HCT116 (cell line): ENCODE measurements at regions not wholly inside any gene's neighbourhood (a gene's known extent, or its start where the extent isn't known, plus 50 kb on each side); places are given as distances from the start of the nearest gene placed in this dataset.

Source experiments
- ATAC-seq: fragments of 200-7000 bp; cut with Tn5 transposase; 2 replicates; pipeline ENCODE4 v1.9.1; 2020; ENCODE audit warnings: mild to moderate bottlenecking, moderate library complexity
- BruUV-seq: library from RNA; stranded (reverse); fragments of 400-500 nt; replicated peaks from 2 replicates; lab custom pipeline; 2021; lab: Mats Ljungman, UMichigan
- CTCF ChIA-PET: fragments of 300-600 bp; sonication (Branson Sonifier 250); formaldehyde crosslinking; loops from one replicate; lab custom pipeline; 2021; ENCODE audit warnings: antibody characterized with exemption; lab: Charles Lee
- POLR2A ChIA-PET: fragments of 300-600, 350-600 bp; sonication (Branson Sonifier 250); formaldehyde crosslinking; loops from one replicate; lab custom pipeline; 2021; ENCODE audit warnings: antibody characterized with exemption; lab: Charles Lee
- RAD21 ChIA-PET, 2 experiments: fragments of 300-600 bp; sonication (Branson Sonifier 250); formaldehyde crosslinking; loops; one replicate each; lab custom pipeline; 2023; ENCODE audit warnings: low total read pairs in 2 of 2; ENCODE audit not compliant: uncharacterized antibody in 2 of 2, unreplicated experiment in 2 of 2, low non-redundant PET in 1 of 2; lab: Charles Lee
- DNase-seq: peaks from one replicate; pipeline ENCODE4 v3.0.0-alpha.2; 2010; ENCODE audit warnings: low read depth, low spot score
- H2AFZ ChIP-seq: fragments of 200-600 bp; shearing (Covaris generic), sonication (generic); 2 replicates; pipeline ENCODE4 v1.6.1; 2017; ENCODE audit warnings: low read depth, mixed run types, mixed read lengths, antibody characterized with exemption, low read length; ENCODE audit not compliant: poor library complexity, severe bottlenecking
- H3K27ac ChIP-seq: 2 replicates; pipeline ENCODE4 v1.5.1; 2012; ENCODE audit warnings: low read depth, low read length
- H3K27me3 ChIP-seq: fragments of 200-600 bp; sonication (generic); 2 replicates; pipeline ENCODE4 v1.6.1; 2016; ENCODE audit warnings: mixed run types, low read length, mixed read lengths; ENCODE audit not compliant: insufficient read depth
- H3K36me3 ChIP-seq, 2 experiments: fragments of 200-500 bp in 1 of 2; fragments of 200-600 bp in 1 of 2; sonication (Bioruptor generic) in 1 of 2; sonication (generic) in 1 of 2; 2 replicates each; pipeline versions ENCODE4 v1.5.1 to v1.6.1; 2014 to 2016; ENCODE audit warnings: low read length in 2 of 2, inconsistent platforms in 1 of 2, mixed read lengths in 1 of 2, mixed run types in 1 of 2; ENCODE audit not compliant: insufficient read depth in 2 of 2, control insufficient read depth in 1 of 2
- H3K4me1 ChIP-seq, 2 experiments: fragments of 200-600 bp in 1 of 2; sonication (generic) in 1 of 2; 2 replicates each; pipeline versions ENCODE4 v1.5.1 to v1.6.1; 2012 to 2017; ENCODE audit warnings: low read length in 2 of 2, inconsistent platforms in 1 of 2, mild to moderate bottlenecking in 1 of 2, mixed read lengths in 1 of 2, mixed run types in 1 of 2, moderate library complexity in 1 of 2; ENCODE audit not compliant: insufficient read depth in 2 of 2, control insufficient read depth in 1 of 2
- H3K4me2 ChIP-seq: fragments of 200-600 bp; sonication (generic); 2 replicates; pipeline ENCODE4 v1.6.1; 2017; ENCODE audit warnings: mixed run types, low read length, mixed read lengths
- H3K4me3 ChIP-seq, 2 experiments: fragments of 200-600 bp in 1 of 2; sonication (generic) in 1 of 2; replicated peaks in 1 of 2; 2 replicates each; pipeline ENCODE4 v1.5.1; 2011 to 2016; ENCODE audit warnings: low read length in 2 of 2, control low read depth in 1 of 2, low read depth in 1 of 2, mild to moderate bottlenecking in 1 of 2, mixed read lengths in 1 of 2, mixed run types in 1 of 2
- H3K79me2 ChIP-seq: fragments of 200-600 bp; sonication (generic); 2 replicates; pipeline ENCODE4 v1.6.1; 2017; ENCODE audit warnings: mild to moderate bottlenecking, mixed run types, low read length, moderate library complexity, mixed read lengths; ENCODE audit not compliant: insufficient read depth
- H3K9ac ChIP-seq: fragments of 200-600 bp; sonication (generic); 2 replicates; pipeline ENCODE4 v1.6.1; 2016; ENCODE audit warnings: low read length, mixed read lengths
- H3K9me2 ChIP-seq: fragments of 200-600 bp; sonication (generic), shearing (Covaris generic); 2 replicates; pipeline ENCODE4 v1.6.1; 2017; ENCODE audit warnings: mixed run types, mild to moderate bottlenecking, moderate library complexity; ENCODE audit not compliant: insufficient read depth
- H3K9me3 ChIP-seq, 2 experiments: fragments of 200-500 bp in 1 of 2; fragments of 200-600 bp in 1 of 2; sonication (Bioruptor generic) in 1 of 2; sonication (generic) in 1 of 2; 2 replicates each; pipeline ENCODE4 v1.6.1; 2014 to 2017; ENCODE audit warnings: low read length in 2 of 2, mixed read lengths in 2 of 2, inconsistent platforms in 1 of 2, low read depth in 1 of 2, mild to moderate bottlenecking in 1 of 2, mixed run types in 1 of 2, moderate library complexity in 1 of 2; ENCODE audit not compliant: control insufficient read depth in 1 of 2, insufficient read depth in 1 of 2
- H4K20me1 ChIP-seq: fragments of 200-600 bp; sonication (generic), shearing (Covaris generic); 2 replicates; pipeline ENCODE4 v1.6.1; 2017; ENCODE audit warnings: mixed run types, mild to moderate bottlenecking, moderate library complexity; ENCODE audit not compliant: insufficient read depth
- CBX3 ChIP-seq: IDR thresholded peaks from 2 replicates; pipeline ENCODE4 v1.6.1; 2012; ENCODE audit warnings: low read depth
- EGR1 ChIP-seq: IDR thresholded peaks from 2 replicates; pipeline ENCODE4 v1.6.1; 2012; ENCODE audit warnings: low read depth
- EZH2 ChIP-seq: fragments of 200-600 bp; sonication (generic); IDR thresholded peaks from 2 replicates; pipeline ENCODE4 v1.6.1; 2017; ENCODE audit warnings: antibody characterized with exemption, mixed run types
- EZH2phosphoT487 ChIP-seq: fragments of 200-600 bp; IDR thresholded peaks from 2 replicates; pipeline ENCODE4 v1.6.1; 2018; ENCODE audit warnings: antibody characterized with exemption, borderline replicate concordance
- POLR2A ChIP-seq: IDR thresholded peaks from 2 replicates; pipeline ENCODE4 v1.7.0; 2011; ENCODE audit warnings: borderline replicate concordance; ENCODE audit not compliant: insufficient read depth, insufficient read length; ENCODE audit errors: extremely low read depth
- POLR2AphosphoS5 ChIP-seq: IDR thresholded peaks from 2 replicates; pipeline ENCODE4 v1.6.1; 2011; ENCODE audit warnings: mild to moderate bottlenecking, low read depth, low read length, moderate library complexity
- RAD21 ChIP-seq: IDR thresholded peaks from 2 replicates; pipeline ENCODE4 v1.6.1; 2012; ENCODE audit warnings: low read depth, mild to moderate bottlenecking
- SP1 ChIP-seq: IDR thresholded peaks from 2 replicates; pipeline ENCODE4 v1.6.1; 2012; ENCODE audit warnings: low read depth
- SRF ChIP-seq: IDR thresholded peaks from 2 replicates; pipeline ENCODE4 v1.6.1; 2012; ENCODE audit warnings: low read depth
- TCF7L2 ChIP-seq: IDR thresholded peaks from 2 replicates; pipeline ENCODE4 v1.7.0; 2011; ENCODE audit warnings: borderline replicate concordance, inconsistent platforms; ENCODE audit not compliant: insufficient read depth, insufficient read length; ENCODE audit errors: extremely low read depth
- intact Hi-C: fragments of 100-400 bp; cut with micrococcal nuclease; formaldehyde crosslinking; loops from 2 replicates; pipeline ENCODE4 v1.10.0; 2022
- TF ChIP-seq, protein P1 (sequence below), 3 experiments: fragments of 200-600 bp in 1 of 3; sonication (generic) in 1 of 3; IDR thresholded peaks in 2 of 3; conservative IDR thresholded peaks in 1 of 3; 2 replicates each; pipeline ENCODE4 v1.5.1; 2012 to 2017; ENCODE audit warnings: low read depth in 2 of 3, low read length in 2 of 3, antibody characterized with exemption in 1 of 3, borderline replicate concordance in 1 of 3, control low read depth in 1 of 3, mild to moderate bottlenecking in 1 of 3, mixed read lengths in 1 of 3, mixed run types in 1 of 3, moderate library complexity in 1 of 3; ENCODE audit not compliant: insufficient read depth in 1 of 3
- TF ChIP-seq, protein P2 (sequence below): IDR thresholded peaks from 2 replicates; pipeline ENCODE4 v1.6.1; 2012
- TF ChIP-seq, protein P3 (sequence below): IDR thresholded peaks from 2 replicates; pipeline ENCODE4 v1.6.1; 2012; ENCODE audit warnings: low read depth

DNA sequence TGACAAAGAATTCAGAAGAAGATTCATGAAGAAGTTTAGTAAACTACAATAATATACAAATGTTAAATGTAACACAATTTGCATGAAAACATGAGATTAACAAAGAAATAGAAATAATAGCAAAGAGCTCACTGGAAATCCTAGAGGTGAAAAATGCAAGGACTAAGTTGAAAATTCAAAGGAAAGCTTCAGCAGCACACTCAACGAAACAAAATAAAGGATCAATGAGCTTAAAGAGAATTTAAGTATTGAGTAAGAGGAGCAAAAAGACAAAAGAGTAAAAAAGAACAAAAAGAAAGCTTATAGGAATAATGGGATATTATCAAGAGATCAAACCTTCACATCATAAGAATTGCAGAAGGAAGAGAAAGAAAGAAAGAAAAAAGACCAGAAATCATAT, 583.8 kb upstream of the NECTIN3 start:
- ChIA-PET CTCF (no interaction called here), RAD21 (no interaction called here)
- Histone ChIP-seq H3K36me3 (no peaks in the 10 kb centered on the region), H3K4me3 (no peak overlapping the region), H3K27me3 (no peaks in the 10 kb centered on the region), H3K79me2 (no peaks in the 10 kb centered on the region), H3K9me2 (no peaks in the 10 kb centered on the region), H4K20me1 (no peaks in the 10 kb centered on the region), H3K27ac (no peak overlapping the region)
- intact Hi-C loops: no loop called here
- DNase-seq: no peak
- TF ChIP-seq TCF7L2 (no peak), CBX3 (peak; percentile 27; the same call in 1 of the 2 replicates), POLR2A (no peak)
- TF ChIP-seq, protein P1, sequence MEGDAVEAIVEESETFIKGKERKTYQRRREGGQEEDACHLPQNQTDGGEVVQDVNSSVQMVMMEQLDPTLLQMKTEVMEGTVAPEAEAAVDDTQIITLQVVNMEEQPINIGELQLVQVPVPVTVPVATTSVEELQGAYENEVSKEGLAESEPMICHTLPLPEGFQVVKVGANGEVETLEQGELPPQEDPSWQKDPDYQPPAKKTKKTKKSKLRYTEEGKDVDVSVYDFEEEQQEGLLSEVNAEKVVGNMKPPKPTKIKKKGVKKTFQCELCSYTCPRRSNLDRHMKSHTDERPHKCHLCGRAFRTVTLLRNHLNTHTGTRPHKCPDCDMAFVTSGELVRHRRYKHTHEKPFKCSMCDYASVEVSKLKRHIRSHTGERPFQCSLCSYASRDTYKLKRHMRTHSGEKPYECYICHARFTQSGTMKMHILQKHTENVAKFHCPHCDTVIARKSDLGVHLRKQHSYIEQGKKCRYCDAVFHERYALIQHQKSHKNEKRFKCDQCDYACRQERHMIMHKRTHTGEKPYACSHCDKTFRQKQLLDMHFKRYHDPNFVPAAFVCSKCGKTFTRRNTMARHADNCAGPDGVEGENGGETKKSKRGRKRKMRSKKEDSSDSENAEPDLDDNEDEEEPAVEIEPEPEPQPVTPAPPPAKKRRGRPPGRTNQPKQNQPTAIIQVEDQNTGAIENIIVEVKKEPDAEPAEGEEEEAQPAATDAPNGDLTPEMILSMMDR (IDR thresholded peaks at IDR 0.05 in 2 of 3, conservative IDR thresholded peaks at IDR 0.05 in 1 of 3; ENCODE audit: borderline replicate concordance in 1 of 3, insufficient read depth in 1 of 3, low read depth in 2 of 3, low read length in 2 of 3): no peak
- TF ChIP-seq, protein P2, sequence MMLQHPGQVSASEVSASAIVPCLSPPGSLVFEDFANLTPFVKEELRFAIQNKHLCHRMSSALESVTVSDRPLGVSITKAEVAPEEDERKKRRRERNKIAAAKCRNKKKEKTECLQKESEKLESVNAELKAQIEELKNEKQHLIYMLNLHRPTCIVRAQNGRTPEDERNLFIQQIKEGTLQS: no peak
- TF ChIP-seq, all 23 proteins: peak for 1
- POLR2A ChIA-PET: no interaction called here
- peaks cover 0 to 3% of the 10 kb centered on the region in 2 experiments; a peak in 1 of 4 replicates for H3K9me3 ChIP-seq
- H2AFZ ChIP-seq: no peak overlapping the region
- H3K9ac ChIP-seq: no peak overlapping the region
- no peak for ATAC-seq
- no peak overlapping the region for H3K4me2 ChIP-seq
- no TSS peak for BruUV-seq
- H3K4me1 ChIP-seq: no peaks in the 10 kb centered on the region

DNA sequence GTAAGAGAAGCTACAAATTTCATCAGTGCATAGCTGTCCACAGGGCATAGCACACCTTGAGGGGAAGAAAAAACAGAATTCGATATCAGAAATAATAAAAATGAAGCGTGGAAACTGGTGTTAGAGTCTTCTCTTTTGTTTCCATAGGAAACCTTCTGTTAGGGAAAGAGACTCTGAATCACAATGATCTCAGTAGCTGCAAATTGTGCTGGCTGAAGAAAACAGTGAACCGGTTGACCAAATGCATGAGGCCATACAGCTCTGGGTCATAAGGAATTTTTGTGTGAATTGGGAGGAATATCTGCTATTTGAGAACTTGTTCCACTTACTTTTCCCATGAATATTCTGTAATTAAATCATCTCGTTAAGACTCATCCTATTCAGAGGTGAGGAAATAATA, 580.2 kb upstream of the NECTIN3 start:
- Histone ChIP-seq H3K4me1 (no peaks in the 10 kb centered on the region), H3K4me2 (no peak overlapping the region), H2AFZ (peak overlapping the region; percentile 71), H3K27ac (no peak overlapping the region), H3K79me2 (no peaks in the 10 kb centered on the region), H3K9me2 (no peaks in the 10 kb centered on the region), H3K9me3 (no peaks in the 10 kb centered on the region; a peak in 1 of 4 replicates), H3K4me3 (no peak overlapping the region), H3K27me3 (no peaks in the 10 kb centered on the region), H4K20me1 (no peaks in the 10 kb centered on the region), H3K9ac (no peak overlapping the region), H3K36me3 (no peaks in the 10 kb centered on the region)
- intact Hi-C loops: no loop called here
- BruUV-seq: no TSS peak
- DNase-seq: no peak
- RAD21 ChIA-PET: no interaction called here
- POLR2A ChIA-PET: no interaction called here
- CTCF ChIA-PET: no interaction called here
- no peak for ATAC-seq
- no peak for TF ChIP-seq RAD21
- TF ChIP-seq, protein P3, sequence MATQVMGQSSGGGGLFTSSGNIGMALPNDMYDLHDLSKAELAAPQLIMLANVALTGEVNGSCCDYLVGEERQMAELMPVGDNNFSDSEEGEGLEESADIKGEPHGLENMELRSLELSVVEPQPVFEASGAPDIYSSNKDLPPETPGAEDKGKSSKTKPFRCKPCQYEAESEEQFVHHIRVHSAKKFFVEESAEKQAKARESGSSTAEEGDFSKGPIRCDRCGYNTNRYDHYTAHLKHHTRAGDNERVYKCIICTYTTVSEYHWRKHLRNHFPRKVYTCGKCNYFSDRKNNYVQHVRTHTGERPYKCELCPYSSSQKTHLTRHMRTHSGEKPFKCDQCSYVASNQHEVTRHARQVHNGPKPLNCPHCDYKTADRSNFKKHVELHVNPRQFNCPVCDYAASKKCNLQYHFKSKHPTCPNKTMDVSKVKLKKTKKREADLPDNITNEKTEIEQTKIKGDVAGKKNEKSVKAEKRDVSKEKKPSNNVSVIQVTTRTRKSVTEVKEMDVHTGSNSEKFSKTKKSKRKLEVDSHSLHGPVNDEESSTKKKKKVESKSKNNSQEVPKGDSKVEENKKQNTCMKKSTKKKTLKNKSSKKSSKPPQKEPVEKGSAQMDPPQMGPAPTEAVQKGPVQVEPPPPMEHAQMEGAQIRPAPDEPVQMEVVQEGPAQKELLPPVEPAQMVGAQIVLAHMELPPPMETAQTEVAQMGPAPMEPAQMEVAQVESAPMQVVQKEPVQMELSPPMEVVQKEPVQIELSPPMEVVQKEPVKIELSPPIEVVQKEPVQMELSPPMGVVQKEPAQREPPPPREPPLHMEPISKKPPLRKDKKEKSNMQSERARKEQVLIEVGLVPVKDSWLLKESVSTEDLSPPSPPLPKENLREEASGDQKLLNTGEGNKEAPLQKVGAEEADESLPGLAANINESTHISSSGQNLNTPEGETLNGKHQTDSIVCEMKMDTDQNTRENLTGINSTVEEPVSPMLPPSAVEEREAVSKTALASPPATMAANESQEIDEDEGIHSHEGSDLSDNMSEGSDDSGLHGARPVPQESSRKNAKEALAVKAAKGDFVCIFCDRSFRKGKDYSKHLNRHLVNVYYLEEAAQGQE: no peak
- TF ChIP-seq EZH2: no peak
- no peak for TF ChIP-seq SRF
- TF ChIP-seq EGR1: no peak
- TF ChIP-seq SP1: no peak
- TF ChIP-seq EZH2phosphoT487: no peak
- TF ChIP-seq, protein P1 (IDR thresholded peaks at IDR 0.05 in 2 of 3, conservative IDR thresholded peaks at IDR 0.05 in 1 of 3; ENCODE audit: borderline replicate concordance in 1 of 3, insufficient read depth in 1 of 3, low read depth in 2 of 3, low read length in 2 of 3): no peak
- no peak for TF ChIP-seq CBX3
- no peak for TF ChIP-seq POLR2AphosphoS5
